Middle frontal gyrus (tissue), 1 donor: ENCODE measurements at regions not wholly inside any gene's neighbourhood (a gene's known extent, or its start where the extent isn't known, plus 50 kb on each side); places are given as distances from the start of the nearest gene placed in this dataset.

Experiments used
- DNase-seq: peaks from one replicate; pipeline ENCODE4 v3.0.0-alpha.2; 2015; ENCODE audit warnings: low spot score; ENCODE audit errors: extremely low spot score

DNA sequence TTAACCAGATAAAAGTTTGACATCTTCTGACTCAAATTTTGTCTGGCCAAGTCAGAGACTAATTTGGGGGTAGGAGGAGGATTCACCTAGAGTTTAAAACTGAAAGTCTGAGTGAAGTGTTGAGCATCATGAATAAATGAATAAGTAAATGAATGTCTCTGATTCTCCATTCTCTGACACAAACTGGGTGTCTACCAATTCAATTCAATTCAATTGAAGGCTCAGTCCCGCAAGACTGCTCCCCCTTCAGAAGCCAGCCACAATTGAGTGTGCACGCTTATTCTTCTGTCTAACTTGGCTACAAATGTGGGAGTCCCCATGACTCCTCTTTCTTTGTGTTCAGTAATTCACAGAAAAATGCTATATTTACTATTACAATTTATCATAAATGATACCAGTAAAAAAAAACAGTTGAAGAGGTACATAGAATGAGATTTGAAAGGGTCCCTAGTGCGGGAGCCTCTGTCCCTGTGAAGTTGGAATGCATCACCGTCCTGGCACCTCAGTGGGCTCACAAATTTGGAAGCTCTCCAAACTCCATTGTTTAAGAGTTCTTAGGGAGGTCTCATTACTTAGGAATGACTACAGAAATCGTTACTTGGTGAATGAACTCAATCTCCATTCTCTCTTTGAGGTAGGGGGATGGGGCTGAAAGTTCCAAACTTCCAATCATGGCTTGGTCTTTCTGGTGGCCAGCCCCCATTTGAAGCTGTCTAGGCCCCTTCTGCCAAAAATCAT, 243.7 kb upstream of the PHYHIPL start:
- no peak for DNase-seq

DNA sequence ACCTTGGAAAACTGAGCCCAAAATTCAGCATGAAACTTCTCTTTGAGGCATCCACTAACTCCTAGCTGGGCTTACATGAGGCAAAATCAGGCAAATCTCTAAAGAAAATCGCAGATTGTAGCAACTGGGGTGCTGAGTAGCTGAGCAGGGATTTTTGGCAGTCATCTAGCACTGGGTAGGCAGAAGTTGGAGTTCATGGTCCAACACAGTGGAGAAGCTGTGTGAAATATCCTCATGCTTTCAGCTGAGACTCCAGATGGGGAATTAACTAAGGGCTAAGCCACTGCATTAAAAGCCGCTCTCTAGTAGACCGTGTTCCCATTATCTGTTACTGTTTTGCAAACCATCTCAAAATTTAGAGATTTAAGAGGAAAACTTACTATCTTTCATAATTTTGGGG, 240.1 kb upstream of the PHYHIPL start:
- DNase-seq, result no peak

DNA sequence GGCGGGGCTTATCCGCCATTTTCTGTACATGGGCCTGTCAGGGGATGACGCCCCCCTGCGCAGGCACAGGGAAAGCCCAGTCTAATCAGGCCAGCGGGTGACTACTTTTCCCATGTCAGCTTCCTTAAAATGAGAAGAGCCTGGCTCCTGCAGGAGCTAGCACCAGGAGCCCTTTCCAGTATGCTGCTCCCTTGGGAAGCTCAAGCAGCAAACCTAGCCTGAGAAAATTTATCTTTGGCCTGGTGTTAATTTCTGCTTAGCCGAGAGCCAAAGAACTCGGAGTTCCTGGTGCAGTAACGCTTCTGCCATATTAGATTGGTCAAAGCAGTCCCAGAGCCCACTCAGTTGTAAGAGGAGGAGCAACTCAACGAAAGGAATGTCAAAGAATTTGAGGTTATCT, 239.0 kb upstream of the PHYHIPL start:
- DNase-seq, result no peak

DNA sequence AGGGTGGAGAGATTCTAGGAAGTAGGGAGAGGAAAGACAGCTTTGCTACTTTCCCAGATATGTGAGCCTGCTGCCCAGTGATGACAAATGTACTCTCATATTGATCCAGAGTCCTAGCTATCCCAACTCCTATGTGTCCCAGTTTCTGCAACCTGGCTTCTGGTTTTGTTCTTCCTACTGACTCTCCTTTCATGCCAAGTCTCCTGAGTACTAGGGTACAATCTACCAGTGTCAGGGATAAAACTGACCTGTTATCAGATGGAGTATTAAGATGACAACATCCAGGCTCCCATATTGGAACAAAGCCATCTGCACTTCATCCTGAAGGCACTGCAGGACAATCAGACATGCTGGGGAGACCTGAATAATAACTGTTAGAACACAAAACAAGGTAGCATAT, 233.7 kb upstream of the PHYHIPL start:
- no peak for DNase-seq

DNA sequence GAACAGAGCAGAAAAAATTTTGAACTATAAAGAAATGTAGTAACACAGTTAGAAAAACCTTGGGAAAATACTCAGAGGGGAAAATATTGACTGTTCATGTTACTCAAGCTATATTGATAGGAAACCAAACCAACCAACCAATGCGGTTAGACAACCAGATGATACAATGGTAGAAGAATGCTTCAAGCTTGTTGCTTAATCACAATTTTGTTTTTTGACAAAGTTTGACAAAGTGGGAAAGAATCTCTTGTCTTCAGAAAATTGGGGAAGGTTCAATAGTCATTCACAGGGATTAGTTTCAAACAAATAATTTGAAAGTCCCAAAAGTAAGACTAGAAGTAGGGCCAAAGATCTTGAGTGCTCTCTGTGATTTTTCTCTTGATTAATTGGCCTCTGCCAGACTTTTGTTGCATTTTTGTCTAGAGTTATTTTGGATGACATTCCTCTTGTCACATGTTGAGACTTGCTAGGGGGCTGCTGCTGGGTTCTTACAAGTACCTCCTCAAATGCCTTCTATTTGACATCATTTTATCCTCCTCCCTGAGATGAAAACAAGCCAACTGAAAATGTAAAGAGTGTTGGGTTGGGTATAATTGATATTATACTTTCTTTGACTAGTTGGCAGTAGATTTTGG, 233.1 kb upstream of the PHYHIPL start:
- no peak for DNase-seq

DNA sequence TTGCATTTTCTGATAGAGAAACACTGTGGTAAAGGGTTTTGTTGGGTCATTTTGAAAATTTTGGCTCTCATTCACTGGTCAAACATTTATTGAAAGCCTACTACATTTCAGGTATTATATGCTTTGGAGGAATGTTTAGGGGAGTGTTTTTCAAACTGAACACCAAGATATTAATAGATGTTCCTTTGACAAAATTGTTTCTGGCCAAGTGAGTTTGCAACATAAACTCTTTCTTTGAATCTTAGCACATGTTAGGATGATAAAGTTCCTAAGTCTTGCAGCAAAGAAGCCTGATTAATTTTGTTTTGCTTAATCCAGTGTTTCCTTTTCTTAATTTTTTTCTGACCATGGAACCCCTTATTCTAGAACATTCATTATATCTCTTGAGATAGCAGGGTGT, 232.5 kb upstream of the PHYHIPL start:
- no peak for DNase-seq

DNA sequence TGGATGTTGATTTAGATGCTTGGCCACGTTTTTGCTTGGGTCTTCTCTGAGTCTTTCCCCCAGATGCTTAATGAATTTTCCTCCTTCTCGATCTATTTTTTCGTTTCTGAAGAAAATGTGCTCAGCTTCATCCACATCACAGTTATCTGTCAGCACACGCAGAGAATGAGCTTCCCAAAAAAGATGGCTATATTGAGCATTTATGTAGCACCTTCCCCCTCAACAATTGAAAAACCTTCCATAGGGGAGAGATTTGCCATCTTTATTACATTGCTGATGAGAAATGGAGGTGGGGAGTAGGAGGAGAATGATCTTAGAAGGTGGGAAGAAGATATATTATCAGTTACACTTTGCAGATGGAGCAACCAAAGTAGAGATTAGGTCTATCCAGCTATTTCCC, 228.1 kb upstream of the PHYHIPL start:
- no peak for DNase-seq

DNA sequence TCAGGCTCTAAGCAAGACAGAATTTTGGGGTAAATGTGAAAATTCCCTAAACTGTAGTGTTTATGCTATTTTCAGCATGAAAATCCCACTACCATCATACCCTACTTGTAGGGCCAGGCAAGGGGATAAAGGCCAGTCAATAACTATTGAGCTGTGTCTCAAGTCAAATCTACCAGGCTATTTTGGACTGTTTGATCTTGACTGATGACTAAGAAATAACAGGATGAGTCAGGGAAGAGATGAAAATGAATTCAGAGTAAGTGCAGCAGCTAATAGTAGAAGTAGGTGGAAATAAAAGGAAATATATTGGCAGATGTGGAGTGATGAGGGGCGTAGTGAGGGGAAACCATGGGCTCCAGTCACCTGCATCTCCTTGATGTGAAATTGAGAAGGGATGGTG, 225.8 kb upstream of the PHYHIPL start:
- DNase-seq, result no peak

DNA sequence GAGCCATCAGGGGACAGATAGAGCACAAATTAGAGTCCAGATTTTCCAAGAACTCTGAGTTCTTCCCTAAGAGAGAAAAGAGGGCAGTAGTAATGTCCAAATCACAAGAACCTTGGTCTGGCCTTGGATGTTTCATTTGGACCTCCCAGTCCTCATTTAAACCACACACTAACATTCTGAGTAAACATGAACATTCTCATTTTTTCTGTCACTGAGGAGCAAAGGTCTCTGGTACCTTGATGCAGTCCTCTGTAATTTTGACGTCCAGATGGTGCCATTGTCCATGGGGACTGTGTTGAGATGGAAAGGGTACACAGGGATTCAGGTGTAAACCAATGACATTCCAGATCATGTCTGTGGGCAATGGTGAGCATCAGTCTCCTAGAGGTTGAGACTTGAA, 225.4 kb upstream of the PHYHIPL start:
- no peak for DNase-seq

DNA sequence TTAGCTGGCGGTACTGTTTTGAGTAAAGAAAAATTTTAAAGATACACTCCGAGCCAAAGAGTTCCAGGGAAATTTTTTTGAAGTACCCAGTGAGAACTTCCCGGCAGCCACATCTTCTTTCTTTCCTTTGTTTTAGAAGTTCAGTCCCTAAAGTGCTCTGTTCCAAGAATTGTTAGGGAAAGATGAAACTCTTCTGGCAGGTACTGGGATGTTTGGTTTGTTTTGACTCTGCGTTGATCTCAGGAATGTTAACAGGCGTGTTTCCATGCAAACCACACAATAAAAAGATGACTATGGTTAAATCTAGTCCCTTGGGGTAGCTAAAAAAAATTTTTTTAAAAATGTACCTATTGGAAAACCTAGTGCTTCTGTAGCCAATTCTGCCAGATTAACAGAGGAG, 224.7 kb upstream of the PHYHIPL start:
- no peak for DNase-seq

DNA sequence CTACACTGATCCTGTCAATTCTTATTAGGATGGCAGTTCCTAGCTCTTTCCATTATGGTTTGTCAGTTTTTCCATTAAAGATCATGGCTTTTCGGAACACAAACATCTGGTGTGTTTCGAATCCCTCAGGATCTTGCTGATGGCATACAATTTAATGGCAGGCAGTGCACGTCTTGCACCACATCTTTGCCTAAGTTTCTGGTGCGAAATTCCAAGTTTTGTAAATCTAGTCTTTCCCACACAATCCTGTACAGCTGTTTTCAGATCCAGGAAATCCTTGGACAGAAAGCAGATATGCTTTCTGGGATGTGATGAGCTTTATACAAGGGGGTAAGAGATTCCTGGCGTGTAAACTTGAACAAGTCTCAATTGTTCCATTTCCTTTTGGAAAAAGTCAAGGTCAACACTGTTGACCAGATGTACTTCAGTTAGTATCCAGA, 224.3 kb upstream of the PHYHIPL start:
- no peak for DNase-seq

DNA sequence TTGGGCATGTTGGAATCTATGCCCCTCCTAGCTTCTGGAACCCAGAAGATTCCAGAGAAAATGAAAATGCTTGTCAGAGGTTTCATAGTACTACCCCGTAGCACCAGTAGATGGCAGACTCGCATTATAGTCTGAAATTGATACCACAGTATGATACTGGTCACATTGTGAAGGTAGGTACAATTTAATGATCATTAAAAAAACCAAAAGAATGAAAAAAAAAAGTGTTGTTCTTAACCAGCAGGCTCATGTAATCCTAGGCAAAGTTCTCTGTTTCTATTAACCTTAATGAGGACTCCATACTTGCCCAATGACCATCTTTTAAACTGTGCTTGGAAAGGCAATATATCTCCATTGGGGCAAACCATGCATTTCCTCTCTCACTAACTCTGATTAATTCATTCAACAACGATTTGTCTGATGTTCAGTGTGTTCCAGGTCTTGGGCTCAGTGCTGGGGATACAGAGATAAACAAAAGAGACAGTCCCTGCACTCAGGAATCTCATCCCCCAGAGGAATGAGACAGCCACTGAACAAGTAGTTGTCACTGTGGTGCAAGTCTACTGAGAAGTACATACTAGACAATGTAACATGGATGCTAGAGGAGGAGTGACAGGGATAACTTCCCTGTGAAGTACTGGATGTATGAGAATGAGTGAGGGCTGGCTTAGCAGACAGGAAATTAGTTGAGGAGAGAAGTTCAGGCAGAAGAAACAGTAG, 223.5 kb upstream of the PHYHIPL start:
- peak; percentile 72 for DNase-seq

DNA sequence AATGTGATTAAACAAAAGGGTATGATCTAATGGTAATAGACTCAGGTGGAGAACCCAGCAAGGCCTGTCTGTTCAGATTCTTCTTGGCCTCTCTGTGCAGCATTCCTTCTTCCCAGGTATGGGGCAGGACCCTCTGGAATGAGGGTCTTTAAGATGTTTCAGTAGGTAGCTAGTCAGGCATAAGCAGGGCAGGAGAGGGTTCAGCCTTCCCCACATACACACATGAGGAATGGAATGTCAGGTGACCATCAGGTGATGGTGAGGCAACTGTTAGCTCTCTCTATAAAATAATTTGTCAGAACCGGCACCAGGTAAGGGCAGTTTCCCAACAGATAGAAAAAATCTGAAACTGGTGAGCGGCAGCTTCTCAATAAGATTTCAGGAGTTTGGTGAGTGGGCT, 222.3 kb upstream of the PHYHIPL start:
- DNase-seq, result no peak

DNA sequence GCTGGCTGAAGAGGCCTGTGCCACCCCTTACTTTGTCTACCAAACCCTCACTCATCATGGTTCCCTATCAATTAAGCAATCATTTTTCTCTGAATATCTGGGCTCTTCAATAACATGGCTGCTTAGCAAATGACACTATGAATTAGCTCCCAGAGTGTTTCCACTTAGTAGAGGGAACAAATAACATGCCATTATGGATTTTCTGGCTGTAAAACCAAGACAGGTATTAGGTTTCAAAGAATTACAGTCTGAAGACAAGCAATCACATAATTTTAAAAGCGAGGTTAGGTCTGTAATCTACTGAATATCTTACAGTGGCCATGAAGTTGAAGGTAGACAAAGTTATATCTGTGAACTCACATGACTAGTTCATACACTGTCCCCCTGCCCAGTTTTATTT, 220.8 kb upstream of the PHYHIPL start:
- DNase-seq, result no peak

DNA sequence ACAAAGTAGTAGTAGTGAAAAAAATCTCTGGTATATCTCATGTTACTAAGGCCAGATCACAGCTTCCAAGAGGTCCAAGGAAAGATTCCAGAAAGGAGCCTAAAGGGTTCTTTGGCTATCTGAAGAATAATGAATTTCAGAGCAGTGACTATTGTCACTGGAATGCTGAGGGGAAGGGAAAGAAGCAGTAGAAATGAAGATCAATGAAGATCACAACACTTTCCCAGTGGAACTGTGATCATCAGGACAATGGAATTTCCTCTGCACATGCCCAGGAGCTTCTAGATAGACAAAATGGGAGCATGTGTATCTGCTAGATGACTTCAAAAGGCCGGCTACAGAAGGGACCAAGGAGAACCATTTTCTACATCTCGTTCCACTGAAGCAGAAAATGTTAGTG, 219.5 kb upstream of the PHYHIPL start:
- DNase-seq, result no peak

DNA sequence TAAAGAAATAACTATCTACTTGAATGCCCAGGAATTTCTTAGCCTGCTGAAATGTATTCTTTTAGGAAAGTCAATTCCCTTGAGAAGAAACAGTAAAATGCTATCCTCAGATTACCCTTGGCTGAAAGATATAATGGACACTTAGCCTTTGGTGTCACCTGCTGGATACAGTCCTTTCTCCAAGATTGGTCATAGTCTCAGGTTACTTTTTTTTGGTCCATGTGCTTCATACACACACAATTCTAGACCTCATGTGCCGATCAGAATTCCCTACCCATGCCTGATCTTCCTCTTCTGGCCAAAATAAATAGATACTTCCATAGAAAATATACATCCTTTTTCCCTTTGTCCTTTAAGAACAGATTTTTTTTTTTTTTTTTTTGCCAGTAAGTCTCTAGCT, 218.9 kb upstream of the PHYHIPL start:
- no peak for DNase-seq

DNA sequence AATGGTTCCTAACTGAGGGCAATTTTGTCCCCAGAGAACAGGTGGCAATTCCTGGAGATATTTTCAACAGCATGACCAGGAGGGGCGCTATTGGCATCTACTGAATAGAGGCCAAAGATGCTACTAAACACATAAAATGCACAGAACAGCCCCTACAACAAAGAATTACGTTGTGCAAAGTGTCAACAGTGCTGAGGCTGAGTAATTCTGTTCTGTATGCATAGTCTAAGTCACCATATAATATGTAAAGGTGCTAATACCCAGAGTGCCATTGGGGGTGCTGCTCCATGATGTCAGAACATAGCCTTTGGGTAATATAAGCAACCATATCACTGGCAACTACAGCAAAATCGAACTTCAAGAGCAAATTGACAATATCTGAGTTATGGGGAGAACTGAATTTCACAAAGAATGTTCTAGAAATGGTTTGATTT, 213.3 kb upstream of the PHYHIPL start:
- DNase-seq, result no peak

DNA sequence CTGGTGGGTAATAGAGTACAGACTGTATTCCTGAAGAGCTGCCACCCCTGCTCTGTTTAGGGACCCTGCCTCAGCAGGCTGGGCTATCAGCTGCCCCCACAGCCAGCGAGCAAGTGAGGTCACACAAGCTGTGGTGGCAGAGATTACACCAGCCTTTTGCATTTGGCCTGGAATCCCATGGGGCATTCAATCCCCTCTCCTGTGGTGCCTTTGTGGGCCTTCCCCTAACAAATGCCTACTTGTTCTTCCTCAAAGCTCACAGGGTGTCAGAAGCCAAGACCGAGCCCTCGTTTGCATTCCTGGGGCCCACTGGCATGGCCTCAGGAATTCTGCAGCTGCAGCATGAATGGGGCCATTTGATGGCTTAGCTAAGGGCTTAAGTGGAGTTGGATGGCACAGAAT, 212.7 kb upstream of the PHYHIPL start:
- peak; percentile 89 for DNase-seq

DNA sequence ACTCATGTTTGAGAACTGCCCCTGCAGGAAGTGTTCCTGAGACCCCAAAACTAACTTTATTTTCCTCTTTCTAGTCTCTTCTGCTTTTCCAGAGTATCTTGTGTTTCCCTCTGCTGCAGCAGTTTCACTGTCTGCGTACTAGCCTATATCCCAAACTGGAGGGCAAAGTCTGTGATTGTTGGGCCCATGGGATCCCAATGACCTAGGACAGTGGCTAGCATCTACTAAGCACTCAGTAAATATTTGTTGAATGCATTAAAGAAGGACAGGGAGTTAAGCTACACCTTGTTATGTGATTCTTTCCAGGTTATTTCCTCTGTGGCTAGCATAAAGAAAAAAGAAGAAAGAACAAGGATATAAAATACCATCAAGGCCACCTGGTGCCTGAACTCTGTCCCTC, 210.6 kb upstream of the PHYHIPL start:
- DNase-seq, result no peak

DNA sequence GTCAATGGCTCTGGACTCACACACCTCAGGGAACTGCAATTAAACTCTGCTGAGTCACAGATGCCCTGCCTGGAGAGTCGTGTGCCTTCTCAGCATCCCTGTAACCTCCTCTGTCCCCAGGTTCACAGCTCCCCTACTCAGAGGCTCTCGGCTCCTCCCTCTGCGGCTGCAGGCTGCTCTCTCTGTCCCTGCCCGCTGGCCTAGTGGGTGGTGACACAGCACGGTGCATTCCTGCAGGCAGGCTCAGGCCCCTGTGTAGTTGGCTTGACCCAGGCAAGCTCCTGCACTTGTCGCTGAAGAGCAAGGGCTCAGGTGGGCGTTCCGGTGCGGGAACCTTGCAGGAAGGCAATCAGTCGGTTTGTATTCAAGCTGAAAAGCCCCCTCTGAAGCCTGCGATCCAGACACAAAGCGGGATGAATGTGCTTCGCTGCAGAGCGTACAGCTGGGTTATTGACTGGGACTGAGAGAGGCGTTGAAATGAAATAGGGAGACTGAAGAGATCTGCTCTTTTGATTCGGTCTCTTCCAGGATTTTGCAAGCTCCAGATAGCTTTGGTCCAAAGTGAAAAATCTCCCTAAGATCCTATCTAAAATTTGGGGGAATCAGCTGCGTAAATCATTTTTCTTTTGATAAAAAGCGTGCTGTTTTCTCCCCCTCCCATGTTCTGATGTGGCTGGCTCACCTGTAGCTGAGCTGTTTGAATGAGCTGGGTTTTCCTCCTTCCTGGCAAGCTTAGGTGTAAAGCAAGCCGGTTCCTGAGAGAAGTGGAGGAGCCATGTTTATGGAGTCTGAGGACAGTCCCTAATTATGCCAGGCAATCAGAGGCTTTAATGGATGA, 208.7 kb upstream of the PHYHIPL start:
- DNase-seq, result no peak

DNA sequence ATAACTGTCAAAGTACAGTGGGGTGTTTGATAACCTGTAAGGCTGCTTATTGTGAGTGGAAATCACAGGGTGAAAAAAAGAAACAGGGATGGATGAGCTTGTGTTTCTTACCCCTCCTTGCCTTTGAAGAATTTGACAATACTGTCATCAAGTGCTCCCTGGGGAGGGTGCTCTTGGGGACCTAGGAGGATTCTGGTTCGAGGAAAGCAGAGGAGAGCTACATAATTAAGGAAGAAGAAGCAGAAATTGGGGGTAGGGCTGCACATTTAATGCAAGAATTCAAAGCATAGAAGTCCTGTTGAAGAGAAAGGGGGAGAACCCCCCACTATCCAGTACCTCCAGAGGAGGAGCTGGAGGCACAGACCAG, 208.1 kb upstream of the PHYHIPL start:
- no peak for DNase-seq

DNA sequence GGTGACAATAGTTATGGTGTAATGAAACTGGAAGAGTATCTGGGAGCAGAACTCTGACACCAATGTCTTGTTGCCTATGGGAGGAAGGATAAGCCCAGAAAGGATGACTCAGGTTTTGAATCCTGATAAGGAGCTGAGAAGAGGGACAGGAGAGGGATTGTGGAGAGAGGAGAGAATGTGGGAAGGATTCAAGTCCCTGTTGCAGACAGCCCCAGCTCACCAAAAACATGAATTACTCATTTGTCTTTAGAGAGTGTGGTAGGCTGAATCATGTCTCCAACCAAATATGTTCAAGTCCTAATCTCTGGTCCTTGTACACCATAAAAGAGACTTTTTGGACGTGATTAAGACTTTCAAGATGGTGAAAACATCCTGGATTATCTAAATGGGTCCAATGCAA, 206.9 kb upstream of the PHYHIPL start:
- no peak for DNase-seq
